PC-9 (cell line): ENCODE measurements at regions not wholly inside any gene's neighbourhood (a gene's known extent, or its start where the extent isn't known, plus 50 kb on each side); places are given as distances from the start of the nearest gene placed in this dataset.
A peak's percentile ranks its signal among the peaks of the same experiment; 100 is the strongest.
"Not testable (repeated sequence)": the region's sequence is repeated elsewhere in the genome, so short reads cannot be mapped to it uniquely, and the experiment has no call there.

Experiments used
- BruUV-seq: library from RNA; stranded (reverse); fragments of 400-500 nt; replicated peaks from 2 replicates; lab custom pipeline; 2021; lab: Mats Ljungman, UMichigan
- CTCF ChIA-PET: fragments of 300-600 bp; sonication (Branson Sonifier 250); formaldehyde crosslinking; loops from one replicate; lab custom pipeline; 2022; ENCODE audit warnings: antibody characterized with exemption; lab: Charles Lee
- POLR2A ChIA-PET: fragments of 300-600 bp; sonication (Branson Sonifier 250); formaldehyde crosslinking; loops from one replicate; lab custom pipeline; 2022; ENCODE audit warnings: antibody characterized with exemption; ENCODE audit not compliant: unreplicated experiment; lab: Charles Lee
- DNase-seq, 2 experiments: peaks; one replicate each; pipeline versions ENCODE4 v3.0.0 to v3.0.0-alpha.2; 2015 to 2022; ENCODE audit warnings: mixed read lengths in 1 of 2
- H2AFZ ChIP-seq: fragments of 200-600 bp; sonication (generic); 2 replicates; pipeline ENCODE4 v1.8.1; 2017; ENCODE audit warnings: antibody characterized with exemption
- H3F3A ChIP-seq: fragments of 200-600 bp; sonication (generic); 2 replicates; pipeline ENCODE4 v1.8.1; 2017; ENCODE audit warnings: antibody characterized with exemption, mild to moderate bottlenecking, low read depth; ENCODE audit not compliant: insufficient read depth
- H3K27ac ChIP-seq: fragments of 200-600 bp; sonication (generic); 2 replicates; pipeline ENCODE4 v1.6.1; 2016; ENCODE audit warnings: mixed run types
- H3K27me3 ChIP-seq: fragments of 200-600 bp; sonication (generic); 2 replicates; pipeline ENCODE4 v1.6.1; 2016; ENCODE audit warnings: low read depth, mixed run types; ENCODE audit not compliant: insufficient read depth
- H3K36me3 ChIP-seq: fragments of 200-600 bp; sonication (generic); 2 replicates; pipeline ENCODE4 v1.6.1; 2016; ENCODE audit warnings: low read depth, mixed run types
- H3K4me1 ChIP-seq: fragments of 200-600 bp; sonication (generic); replicated peaks from 2 replicates; pipeline ENCODE4 v1.6.1; 2016; ENCODE audit warnings: mixed run types; ENCODE audit not compliant: insufficient read depth
- H3K4me2 ChIP-seq: fragments of 200-600 bp; sonication (generic); 2 replicates; pipeline ENCODE4 v1.6.1; 2017; ENCODE audit warnings: mixed run types
- H3K4me3 ChIP-seq: fragments of 200-600 bp; sonication (generic); 2 replicates; pipeline ENCODE4 v1.6.1; 2016; ENCODE audit warnings: mixed run types
- H3K79me2 ChIP-seq: fragments of 200-600 bp; sonication (generic); 2 replicates; pipeline ENCODE4 v1.6.1; 2017; ENCODE audit warnings: low read depth, mixed run types
- H3K9me2 ChIP-seq: fragments of 200-600 bp; sonication (generic); 2 replicates; pipeline ENCODE4 v1.8.1; 2017; ENCODE audit warnings: mild to moderate bottlenecking; ENCODE audit not compliant: insufficient read depth
- H3K9me3 ChIP-seq: fragments of 200-600 bp; sonication (generic); 2 replicates; pipeline ENCODE4 v1.8.1; 2016; ENCODE audit warnings: low read depth; ENCODE audit not compliant: insufficient read depth
- H4K20me1 ChIP-seq: fragments of 200-600 bp; sonication (generic); 2 replicates; pipeline ENCODE4 v1.8.1; 2017; ENCODE audit not compliant: insufficient read depth
- EZH2 ChIP-seq: fragments of 200-600 bp; sonication (generic); IDR thresholded peaks from 2 replicates; pipeline ENCODE4 v1.8.0; 2017; ENCODE audit warnings: antibody characterized with exemption, low read depth
- intact Hi-C: fragments of 100-400 bp; cut with micrococcal nuclease; formaldehyde crosslinking; loops from one replicate; pipeline ENCODE4 v1.10.0; 2022; ENCODE audit not compliant: unreplicated experiment
- TF ChIP-seq, protein P1 (sequence below): fragments of 200-600 bp; sonication (generic); conservative IDR thresholded peaks from 2 replicates; pipeline ENCODE4 v1.6.1; 2017; ENCODE audit warnings: mixed run types, antibody characterized with exemption, mild to moderate bottlenecking, moderate library complexity

DNA sequence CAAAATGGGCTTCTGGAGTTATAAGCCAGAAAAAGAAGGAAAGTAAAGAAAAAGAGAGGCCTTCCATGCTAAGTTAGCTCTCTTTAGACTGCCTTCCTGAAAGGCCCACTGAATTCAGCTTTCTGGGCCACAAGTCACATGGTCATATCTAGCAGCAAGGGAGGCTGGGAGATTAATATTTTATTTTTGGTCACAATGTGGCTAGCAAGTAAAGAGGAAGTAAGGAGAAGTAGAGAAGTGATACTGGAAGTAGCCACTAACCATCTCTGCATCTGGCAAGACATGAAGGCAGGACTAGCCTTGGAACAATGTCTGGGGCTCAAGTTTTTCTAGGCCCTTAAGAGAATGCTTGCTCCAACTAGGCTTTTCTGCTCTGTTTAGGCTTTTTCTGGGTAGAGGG, 81.8 kb upstream of the UBE2E1 start:
- Histone ChIP-seq H3K4me1 (peaks cover 24% of the 10 kb centered on the region), H3K79me2 (no peaks in the 10 kb centered on the region), H2AFZ (no peak overlapping the region), H3K4me3 (no peak overlapping the region), H3K27ac (no peak overlapping the region), H3K9me2 (no peaks in the 10 kb centered on the region), H3F3A (peaks cover 16% of the 10 kb centered on the region; the same call in 1 of the 2 replicates), H3K27me3 (no peaks in the 10 kb centered on the region), H3K36me3 (no peaks in the 10 kb centered on the region), H3K4me2 (no peak overlapping the region), H3K9me3 (no peaks in the 10 kb centered on the region), H4K20me1 (no peaks in the 10 kb centered on the region)
- ChIA-PET POLR2A (no interaction called here), CTCF (no interaction called here)
- intact Hi-C loops, result no loop called here
- no TSS peak for BruUV-seq
- TF ChIP-seq EZH2, result no peak
- TF ChIP-seq, protein P1, sequence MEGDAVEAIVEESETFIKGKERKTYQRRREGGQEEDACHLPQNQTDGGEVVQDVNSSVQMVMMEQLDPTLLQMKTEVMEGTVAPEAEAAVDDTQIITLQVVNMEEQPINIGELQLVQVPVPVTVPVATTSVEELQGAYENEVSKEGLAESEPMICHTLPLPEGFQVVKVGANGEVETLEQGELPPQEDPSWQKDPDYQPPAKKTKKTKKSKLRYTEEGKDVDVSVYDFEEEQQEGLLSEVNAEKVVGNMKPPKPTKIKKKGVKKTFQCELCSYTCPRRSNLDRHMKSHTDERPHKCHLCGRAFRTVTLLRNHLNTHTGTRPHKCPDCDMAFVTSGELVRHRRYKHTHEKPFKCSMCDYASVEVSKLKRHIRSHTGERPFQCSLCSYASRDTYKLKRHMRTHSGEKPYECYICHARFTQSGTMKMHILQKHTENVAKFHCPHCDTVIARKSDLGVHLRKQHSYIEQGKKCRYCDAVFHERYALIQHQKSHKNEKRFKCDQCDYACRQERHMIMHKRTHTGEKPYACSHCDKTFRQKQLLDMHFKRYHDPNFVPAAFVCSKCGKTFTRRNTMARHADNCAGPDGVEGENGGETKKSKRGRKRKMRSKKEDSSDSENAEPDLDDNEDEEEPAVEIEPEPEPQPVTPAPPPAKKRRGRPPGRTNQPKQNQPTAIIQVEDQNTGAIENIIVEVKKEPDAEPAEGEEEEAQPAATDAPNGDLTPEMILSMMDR, result no peak
- no peak for DNase-seq

DNA sequence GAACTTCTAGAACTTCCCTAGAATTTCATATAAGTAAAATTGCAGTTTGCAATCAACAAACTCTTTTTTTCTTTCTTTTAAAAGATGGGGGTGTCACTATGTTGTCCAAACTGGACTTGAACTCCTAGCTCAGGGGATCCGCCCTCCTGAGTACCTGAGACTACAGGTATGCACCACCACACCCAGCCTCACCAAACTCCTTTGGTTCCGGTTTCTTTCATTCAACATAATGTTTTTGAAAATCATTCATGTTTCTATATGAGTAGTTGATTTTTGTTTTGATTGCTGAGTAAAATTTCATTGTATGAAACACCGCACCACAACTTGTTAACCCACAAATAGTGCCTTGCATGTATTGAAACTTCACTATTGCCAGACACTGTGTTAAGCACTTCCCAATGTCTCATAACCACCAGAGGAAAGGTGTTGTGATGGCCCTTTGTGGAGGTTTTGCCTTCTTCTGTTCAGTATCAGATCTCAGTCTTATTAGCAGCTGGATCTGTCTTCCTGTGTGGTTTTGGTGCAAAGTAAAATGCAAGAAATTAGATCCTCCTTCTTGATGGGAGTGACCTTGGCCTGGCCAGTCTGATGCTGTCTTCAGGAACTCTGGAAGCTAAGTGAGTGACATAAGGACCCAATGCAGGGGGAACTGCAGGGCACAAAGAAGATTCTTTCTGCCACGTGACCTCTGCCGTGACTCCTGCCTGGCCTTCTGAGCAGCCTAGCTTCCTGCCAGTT, 78.8 kb upstream of the UBE2E1 start:
- POLR2A ChIA-PET, result no interaction called here

DNA sequence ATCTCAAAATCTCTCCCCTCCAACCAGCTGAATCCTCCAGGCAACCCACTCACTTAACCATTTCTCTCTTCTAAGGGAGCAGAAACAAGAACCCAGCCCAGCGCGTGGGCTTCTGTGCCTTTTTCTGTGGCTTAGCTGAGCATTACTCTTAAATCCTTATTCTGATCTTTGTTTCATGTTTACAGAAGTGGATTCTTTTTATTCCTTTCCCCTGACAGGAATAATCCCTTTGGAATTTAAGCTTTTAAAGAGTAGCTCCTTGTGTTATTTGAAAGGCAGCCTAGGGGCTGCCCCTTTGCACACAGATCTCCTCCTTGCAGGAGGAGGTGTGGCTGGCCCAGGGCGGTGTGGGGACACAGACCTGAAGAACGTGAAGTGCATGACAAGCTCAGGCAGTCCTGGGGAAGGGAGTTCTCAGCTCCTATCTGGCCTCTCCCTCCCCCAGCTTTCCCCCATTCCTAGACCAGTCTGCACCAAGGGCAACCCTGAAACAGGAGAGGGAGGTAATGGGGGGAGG, 77.1 kb upstream of the UBE2E1 start:
- Histone ChIP-seq H3K4me3 (no peak overlapping the region), H3K27me3 (no peaks in the 10 kb centered on the region), H4K20me1 (no peaks in the 10 kb centered on the region), H3K4me2 (peak overlapping the region; percentile 50), H3K79me2 (no peaks in the 10 kb centered on the region), H3K9me3 (no peaks in the 10 kb centered on the region), H3K36me3 (no peaks in the 10 kb centered on the region), H3K27ac (peak overlapping the region; percentile 77), H3K9me2 (no peaks in the 10 kb centered on the region), H2AFZ (no peak overlapping the region; the same call in 1 of the 2 replicates), H3F3A (peaks cover 33% of the 10 kb centered on the region; the same call in 1 of the 2 replicates), H3K4me1 (peaks cover 54% of the 10 kb centered on the region)
- ChIA-PET CTCF (no interaction called here), POLR2A (interaction anchor here (0.5 to 0.6 kb wide), 6 partner anchors 72 to 693 kb away, joined by 3 to 12 read pairs (median 5); partner anchors contain the start of genes NKIRAS1 and RPL15)
- TF ChIP-seq EZH2, result no peak
- TF ChIP-seq, protein P1, result no peak
- intact Hi-C loops, result no loop called here
- DNase-seq, result peak; percentile 75 to 86
- no TSS peak for BruUV-seq

More for the DNA sequence above, 78.8 kb upstream of the UBE2E1 start:
- H2AFZ ChIP-seq, result no peak overlapping the region
- H3K4me2 ChIP-seq, result no peak overlapping the region
- no peak overlapping the region for H3K4me3 ChIP-seq
- intact Hi-C loops, result no loop called here
- no peaks in the 10 kb centered on the region for H3K27me3 ChIP-seq
- CTCF ChIA-PET, result no interaction called here
- DNase-seq, result no peak
- no peaks in the 10 kb centered on the region for H3K9me2 ChIP-seq
- H3K36me3 ChIP-seq, result no peaks in the 10 kb centered on the region
- no peak for TF ChIP-seq EZH2
- TF ChIP-seq, protein P1, result no peak
- H3K4me1 ChIP-seq, result peaks cover 50% of the 10 kb centered on the region
- H3F3A ChIP-seq, result peaks cover 26% of the 10 kb centered on the region; the same call in 1 of the 2 replicates
- H4K20me1 ChIP-seq, result no peaks in the 10 kb centered on the region
- no peaks in the 10 kb centered on the region for H3K79me2 ChIP-seq
- H3K27ac ChIP-seq, result no peak overlapping the region
- BruUV-seq, result no TSS peak
- H3K9me3 ChIP-seq, result no peaks in the 10 kb centered on the region

DNA sequence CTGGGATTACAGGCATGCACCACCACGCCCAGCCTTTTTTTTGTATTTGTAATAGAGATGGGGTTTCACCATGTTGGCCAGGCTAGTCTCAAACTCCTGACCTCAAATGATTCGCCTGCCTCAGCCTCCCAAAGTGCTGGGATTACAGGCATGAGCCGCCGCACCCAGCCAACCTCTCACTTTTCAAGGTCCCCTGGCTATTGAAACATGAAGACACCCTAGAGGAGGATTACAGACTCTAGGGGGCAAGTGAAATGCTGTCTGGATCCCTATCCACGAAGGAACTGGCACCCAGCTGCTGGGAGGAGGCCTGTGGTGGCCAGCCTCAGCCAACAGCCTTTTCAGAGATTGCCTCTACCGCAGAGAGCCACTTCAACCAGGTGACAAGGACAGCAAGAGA, 76.4 kb upstream of the UBE2E1 start:
- BruUV-seq, H3K9me3 ChIP-seq, intact Hi-C loops, H3K79me2 ChIP-seq, H3K4me3 ChIP-seq, H3K36me3 ChIP-seq, H3K9me2 ChIP-seq, H3K27me3 ChIP-seq, CTCF ChIA-PET, POLR2A ChIA-PET, H2AFZ ChIP-seq, H4K20me1 ChIP-seq: not testable (repeated sequence)
- peak overlapping the region; percentile 77 for H3K27ac ChIP-seq
- H3F3A ChIP-seq, result peaks cover 40% of the 10 kb centered on the region
- peaks cover 61% of the 10 kb centered on the region for H3K4me1 ChIP-seq
- H3K4me2 ChIP-seq, result peak overlapping the region; percentile 50
- DNase-seq, result peak in 1 of 2 experiments; percentile 56
